Ovary (tissue), 3 donors: ENCODE measurements at regions not wholly inside any gene's neighbourhood (a gene's known extent, or its start where the extent isn't known, plus 50 kb on each side); places are given as distances from the start of the nearest gene placed in this dataset.

Experiments used
- CTCF ChIP-seq, 3 donors: fragments of 450-650 bp in 2 of 3; fragments of 200-600 bp in 1 of 3; IDR thresholded peaks; one replicate each; pipeline versions ENCODE4 v1.5.1 to v1.8.0; 2016 to 2022; ENCODE audit warnings: antibody characterized with exemption in 3 of 3, mild to moderate bottlenecking in 1 of 3
- POLR2A ChIP-seq: fragments of 450-650 bp; IDR thresholded peaks from one replicate; pipeline ENCODE4 v1.6.1; 2017; ENCODE audit warnings: antibody characterized with exemption, mild to moderate bottlenecking, moderate library complexity
- donor health status: DM: no; HTN: no; CAD: no.

DNA sequence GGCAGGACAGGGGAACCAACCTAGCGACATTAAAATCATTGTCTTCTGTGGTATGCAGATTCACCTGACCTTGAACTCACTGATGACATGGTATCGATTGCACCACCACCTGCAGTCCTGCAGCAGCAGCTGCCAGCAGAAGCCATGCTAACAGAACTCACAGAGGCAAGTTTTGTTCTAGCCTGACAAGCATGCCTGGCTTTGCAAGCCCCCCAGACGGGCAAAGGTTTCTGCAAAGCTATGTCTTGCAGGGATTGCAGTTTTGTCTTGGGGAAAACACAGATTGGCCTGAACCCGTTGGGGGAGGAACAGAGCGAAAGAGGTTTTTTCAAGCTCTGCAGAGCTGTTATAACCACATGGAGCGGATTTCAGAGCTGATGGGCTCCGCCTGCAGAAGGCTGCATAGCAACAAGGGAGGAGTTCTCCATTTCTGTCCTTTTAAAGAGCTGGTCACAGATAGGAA lies 221.0 kb downstream of the HIPK3 start:
- TF ChIP-seq CTCF (IDR thresholded peaks at IDR 0.05) (no peak), POLR2A (no peak)
